ENCODE measurements at regions not wholly inside any gene's neighbourhood (a gene's known extent, or its start where the extent isn't known, plus 50 kb on each side); places are given as distances from the start of the nearest gene placed in this dataset.

DNA sequence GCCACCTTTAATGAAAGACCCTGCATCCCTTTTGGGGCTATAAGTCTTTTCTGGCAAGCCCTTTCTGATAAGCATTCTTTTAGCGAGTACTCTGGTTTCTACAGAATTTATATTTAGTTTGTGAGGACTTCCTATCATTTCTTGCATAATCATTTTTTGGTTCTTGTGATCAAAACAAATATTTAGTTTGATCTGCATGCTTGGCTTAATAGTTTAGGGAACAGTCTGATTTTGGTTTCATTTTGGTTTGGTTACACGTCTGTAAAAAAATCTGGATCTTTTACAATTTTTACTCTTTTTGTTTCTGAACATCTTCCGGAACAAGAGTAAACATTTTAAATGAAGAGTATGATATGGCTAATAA, 1074.4 kb downstream of the CDH9 start:
- Mint-ChIP-seq H3K27ac (no peak overlapping the region), H3K9me3 (peaks cover 7 to 35% (median 18%) of the 10 kb centered on the region in 9 donors), H3K36me3 (peaks cover 0 to 7% (median 0%) of the 10 kb centered on the region in 3 donors), H3K4me3 (no peak overlapping the region), H3K27me3 (no peaks in the 10 kb centered on the region), H3K4me1 (no peaks in the 10 kb centered on the region)
- POLR2A ChIA-PET, result no interaction called here
- ATAC-seq, result no peak
- DNase-seq, result no peak

DNA sequence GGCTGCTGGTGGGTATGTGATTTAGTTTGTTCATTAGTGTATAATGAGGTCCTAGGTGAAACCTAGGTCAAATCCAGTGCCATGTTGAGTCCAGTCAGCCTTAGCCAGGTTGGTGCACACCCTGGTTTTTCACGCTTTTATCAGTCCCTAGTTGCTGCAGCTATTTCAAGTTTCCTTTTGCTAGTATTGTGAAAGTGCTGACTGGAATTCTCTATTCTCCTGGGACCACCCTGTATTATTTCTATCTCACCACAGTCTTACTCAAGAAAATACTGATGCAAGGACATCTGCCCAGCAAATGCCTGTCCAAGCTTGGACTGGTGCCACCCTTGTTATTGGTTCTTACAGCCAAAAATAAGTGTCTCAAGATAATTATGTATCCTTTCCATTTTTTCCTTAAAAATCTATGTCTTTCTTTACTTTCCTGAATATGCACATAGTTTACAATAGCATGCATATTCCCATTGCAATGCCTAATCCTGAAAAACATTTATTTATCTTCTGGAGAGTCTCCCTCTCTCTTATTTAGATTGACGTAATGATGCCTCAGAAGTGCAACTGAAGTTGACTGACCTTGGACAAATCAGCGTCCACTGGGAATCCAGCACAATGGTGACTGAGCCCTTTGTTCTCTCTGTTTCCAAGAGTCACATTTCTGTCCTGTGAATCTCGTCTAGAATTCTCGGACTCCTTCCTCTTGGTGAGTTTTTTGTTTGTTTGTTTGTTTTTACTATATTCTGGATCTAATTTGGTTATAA, 1075.0 kb downstream of the CDH9 start:
- POLR2A ChIA-PET, result no interaction called here
- Mint-ChIP-seq H3K4me1 (no peaks in the 10 kb centered on the region), H3K27ac (no peak overlapping the region), H3K4me3 (no peak overlapping the region), H3K27me3 (no peaks in the 10 kb centered on the region), H3K36me3 (peaks cover 0 to 4% (median 0%) of the 10 kb centered on the region in 3 donors), H3K9me3 (peaks cover 5 to 32% (median 16%) of the 10 kb centered on the region in 9 donors)
- ATAC-seq (no peak), DNase-seq (no peak)

- no peaks in the 10 kb centered on the region for H3K27me3 Mint-ChIP-seq
- H3K27ac Mint-ChIP-seq, result no peak overlapping the region
- no peak overlapping the region for H3K4me3 Mint-ChIP-seq
- POLR2A ChIA-PET, result no interaction called here
- no peak for ATAC-seq
- H3K36me3 Mint-ChIP-seq, result no peaks in the 10 kb centered on the region
- no peak for DNase-seq
- peaks cover 0 to 27% (median 6%) of the 10 kb centered on the region in 9 donors for H3K9me3 Mint-ChIP-seq
- H3K4me1 Mint-ChIP-seq, result no peaks in the 10 kb centered on the region
These were observed 1083.0 kb downstream of the CDH9 start for GRCh38 chr5:25955337-25955736.

GRCh38 chr5:25950681-25951080, 1087.7 kb downstream of the CDH9 start:
- Mint-ChIP-seq H3K4me3 (no peak overlapping the region), H3K27me3 (no peaks in the 10 kb centered on the region), H3K27ac (no peak overlapping the region), H3K9me3 (peaks cover 1 to 31% (median 14%) of the 10 kb centered on the region in 9 donors), H3K36me3 (no peaks in the 10 kb centered on the region), H3K4me1 (no peaks in the 10 kb centered on the region)
- DNase-seq (no peak), ATAC-seq (no peak)
- POLR2A ChIA-PET, result no interaction called here

DNA sequence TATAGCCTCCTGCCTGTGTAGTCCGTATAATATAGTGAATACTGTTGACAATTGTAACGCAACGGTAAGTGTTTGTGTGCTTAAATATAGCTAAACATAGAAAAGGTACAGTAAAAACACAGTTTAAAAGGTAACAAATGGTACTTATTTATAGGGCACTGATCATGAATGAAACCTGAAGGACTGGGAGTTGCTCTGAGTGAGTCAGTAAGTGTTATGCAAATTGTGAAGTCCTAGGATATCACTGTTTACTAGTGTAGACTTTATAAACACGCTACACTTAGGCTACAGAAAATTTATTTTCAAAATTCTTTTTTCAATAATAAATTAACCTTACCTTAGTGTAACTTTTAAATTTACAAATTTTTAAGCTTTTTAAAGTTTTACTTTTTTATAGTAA, 1090.1 kb downstream of the CDH9 start:
- H3K27me3 Mint-ChIP-seq, result no peaks in the 10 kb centered on the region
- H3K4me1 Mint-ChIP-seq, result no peaks in the 10 kb centered on the region
- DNase-seq (no peak), ATAC-seq (no peak)
- H3K36me3 Mint-ChIP-seq, result no peaks in the 10 kb centered on the region
- POLR2A ChIA-PET, result no interaction called here
- H3K4me3 Mint-ChIP-seq, result no peak overlapping the region
- H3K27ac Mint-ChIP-seq, result no peak overlapping the region
- peaks cover 5 to 34% (median 14%) of the 10 kb centered on the region in 9 donors for H3K9me3 Mint-ChIP-seq

GRCh38 chr5:25944786-25945185, 1093.6 kb downstream of the CDH9 start:
- DNase-seq (no peak), ATAC-seq (no peak)
- Mint-ChIP-seq H3K9me3 (peaks cover 0 to 34% (median 10%) of the 10 kb centered on the region in 9 donors), H3K4me1 (peaks cover 0 to 2% (median 0%) of the 10 kb centered on the region in 4 donors), H3K27me3 (no peaks in the 10 kb centered on the region), H3K27ac (no peak overlapping the region), H3K36me3 (no peaks in the 10 kb centered on the region), H3K4me3 (no peak overlapping the region)
- POLR2A ChIA-PET, result no interaction called here

DNA sequence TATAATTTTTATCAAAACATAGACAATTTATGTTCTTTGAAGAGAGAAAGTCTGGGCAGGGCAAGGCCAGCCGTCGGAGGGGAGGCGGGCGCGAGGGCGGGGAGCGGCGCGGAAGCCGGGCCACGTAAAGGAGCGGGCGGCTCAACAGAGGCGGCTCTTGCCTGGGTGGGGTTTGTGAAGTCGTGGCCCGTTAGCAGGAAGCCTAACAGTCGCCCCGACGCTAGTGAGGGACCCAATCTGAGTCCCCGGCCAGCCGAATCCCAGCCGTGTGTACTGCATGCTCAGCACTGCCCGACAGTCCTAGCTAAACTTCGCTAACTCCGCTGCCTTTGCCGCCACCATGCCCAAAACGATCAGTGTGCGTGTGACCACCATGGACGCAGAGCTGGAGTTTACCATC, 1129.2 kb downstream of the CDH9 start:
- DNase-seq (no peak), ATAC-seq (peak in 1 of 2 donors; percentile 53)
- POLR2A ChIA-PET, result no interaction called here
- Mint-ChIP-seq H3K27me3 (no peaks in the 10 kb centered on the region), H3K36me3 (no peaks in the 10 kb centered on the region), H3K4me1 (no peaks in the 10 kb centered on the region), H3K4me3 (no peak overlapping the region), H3K9me3 (peaks cover 5 to 38% (median 22%) of the 10 kb centered on the region in 9 donors), H3K27ac (no peak overlapping the region)

GRCh38 chr5:25905646-25906045, 1132.7 kb downstream of the CDH9 start:
- POLR2A ChIA-PET, result no interaction called here
- no peak for DNase-seq
- Mint-ChIP-seq H3K36me3 (no peaks in the 10 kb centered on the region), H3K4me1 (no peaks in the 10 kb centered on the region), H3K9me3 (peaks cover 2 to 34% (median 16%) of the 10 kb centered on the region in 9 donors), H3K4me3 (no peak overlapping the region), H3K27ac (no peak overlapping the region), H3K27me3 (no peaks in the 10 kb centered on the region)
- ATAC-seq, result no peak

DNA sequence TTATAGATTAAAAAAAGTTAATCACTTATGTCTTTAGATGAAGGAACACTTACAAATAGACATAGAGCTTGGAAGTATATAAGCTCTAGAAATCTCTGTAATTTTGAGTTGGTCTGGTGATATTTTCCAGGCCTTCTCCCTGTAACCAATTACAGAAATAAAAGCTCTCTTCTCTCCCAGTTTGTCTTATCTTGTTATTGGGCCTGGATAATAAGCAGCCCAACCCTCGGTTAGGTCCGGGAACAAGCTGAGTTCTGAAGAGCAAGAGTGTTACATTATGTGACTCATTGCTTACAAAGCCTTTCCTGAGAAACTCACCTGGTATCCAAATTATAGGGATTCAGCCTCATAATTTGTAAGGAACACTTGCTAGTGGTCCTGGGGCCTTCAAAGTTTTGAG, 1146.2 kb downstream of the CDH9 start:
- Mint-ChIP-seq H3K27me3 (no peaks in the 10 kb centered on the region), H3K36me3 (no peaks in the 10 kb centered on the region), H3K9me3 (peaks cover 6 to 28% (median 11%) of the 10 kb centered on the region in 9 donors), H3K27ac (no peak overlapping the region), H3K4me1 (no peaks in the 10 kb centered on the region), H3K4me3 (no peak overlapping the region)
- DNase-seq (no peak), ATAC-seq (no peak)
- POLR2A ChIA-PET, result no interaction called here

- DNase-seq (no peak), ATAC-seq (no peak)
- Mint-ChIP-seq H3K27me3 (no peaks in the 10 kb centered on the region), H3K27ac (no peak overlapping the region), H3K4me1 (no peaks in the 10 kb centered on the region), H3K36me3 (no peaks in the 10 kb centered on the region), H3K4me3 (no peak overlapping the region), H3K9me3 (peaks cover 6 to 31% (median 11%) of the 10 kb centered on the region in 9 donors)
- POLR2A ChIA-PET, result no interaction called here
These were observed 1146.7 kb downstream of the CDH9 start for GRCh38 chr5:25891691-25892090.

DNA sequence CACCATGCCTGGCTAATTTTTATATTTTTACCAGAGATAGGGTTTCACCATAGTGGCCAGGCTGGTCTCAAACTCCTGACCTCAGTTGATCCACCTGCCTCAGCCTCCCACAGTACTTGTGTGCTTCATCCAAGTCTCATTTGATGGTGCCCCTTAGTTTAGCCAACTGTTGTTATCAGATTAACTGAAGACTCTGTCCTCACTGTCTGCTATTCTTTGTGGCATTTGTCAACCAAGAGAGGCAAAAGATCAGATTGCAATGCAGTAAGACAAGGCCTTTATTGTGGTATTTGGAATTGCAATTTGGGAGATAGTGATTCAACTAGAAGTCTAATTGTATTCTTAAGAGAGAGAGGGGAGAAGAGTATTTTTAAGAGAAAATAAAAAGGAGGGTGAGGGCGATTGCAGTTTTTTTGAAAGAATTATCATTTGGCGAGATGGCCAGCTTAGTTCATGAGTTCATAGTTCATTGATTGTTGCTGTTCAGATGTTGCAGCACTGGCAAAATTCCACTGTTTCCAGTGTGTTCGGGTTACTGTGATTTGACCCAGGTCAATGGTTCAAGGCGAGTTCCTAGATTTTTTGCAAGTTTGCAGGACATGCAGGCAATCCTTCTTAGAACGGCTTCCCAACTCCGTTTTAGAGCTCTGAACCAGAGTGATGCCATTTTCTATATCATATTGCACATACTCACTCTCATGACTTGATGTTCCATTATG, 1156.9 kb downstream of the CDH9 start:
- Mint-ChIP-seq H3K27me3 (no peaks in the 10 kb centered on the region), H3K4me1 (no peaks in the 10 kb centered on the region), H3K27ac (no peak overlapping the region), H3K9me3 (peaks cover 0 to 34% (median 11%) of the 10 kb centered on the region in 9 donors), H3K4me3 (no peak overlapping the region), H3K36me3 (no peaks in the 10 kb centered on the region)
- POLR2A ChIA-PET, result no interaction called here
- no peak for ATAC-seq
- no peak for DNase-seq

DNA sequence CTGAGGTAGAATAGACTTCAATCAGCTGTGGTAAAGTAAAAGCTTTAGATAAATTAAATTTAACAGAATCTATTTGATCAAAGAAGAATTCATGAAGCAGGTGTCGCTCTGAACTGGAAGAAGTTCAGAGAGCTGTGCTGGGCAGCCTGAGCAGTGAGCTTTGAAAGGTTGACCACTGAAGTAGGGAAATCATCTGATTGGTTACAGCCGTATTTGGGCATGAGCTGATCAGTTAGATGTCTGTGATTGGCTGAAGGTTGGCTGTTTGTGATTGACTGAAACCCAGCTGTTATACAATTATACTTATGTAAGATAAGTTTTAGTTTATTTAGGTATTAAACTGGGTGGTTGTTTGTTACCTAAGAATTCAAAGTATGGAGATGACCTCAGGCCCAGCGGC, 1174.6 kb downstream of the CDH9 start:
- Mint-ChIP-seq H3K4me3 (no peak overlapping the region), H3K9me3 (peaks cover 4 to 40% (median 14%) of the 10 kb centered on the region in 9 donors), H3K27ac (no peak overlapping the region), H3K27me3 (no peaks in the 10 kb centered on the region), H3K4me1 (no peaks in the 10 kb centered on the region), H3K36me3 (no peaks in the 10 kb centered on the region)
- POLR2A ChIA-PET, result no interaction called here
- ATAC-seq, result no peak
- no peak for DNase-seq

GRCh38 chr5:25862276-25862675, 1176.1 kb downstream of the CDH9 start:
- H3K4me1 Mint-ChIP-seq, result no peaks in the 10 kb centered on the region
- peaks cover 4 to 39% (median 20%) of the 10 kb centered on the region in 9 donors for H3K9me3 Mint-ChIP-seq
- H3K27me3 Mint-ChIP-seq, result no peaks in the 10 kb centered on the region
- no peak for DNase-seq
- no peaks in the 10 kb centered on the region for H3K36me3 Mint-ChIP-seq
- POLR2A ChIA-PET, result no interaction called here
- H3K27ac Mint-ChIP-seq, result no peak overlapping the region
- ATAC-seq, result no peak
- H3K4me3 Mint-ChIP-seq, result no peak overlapping the region

DNA sequence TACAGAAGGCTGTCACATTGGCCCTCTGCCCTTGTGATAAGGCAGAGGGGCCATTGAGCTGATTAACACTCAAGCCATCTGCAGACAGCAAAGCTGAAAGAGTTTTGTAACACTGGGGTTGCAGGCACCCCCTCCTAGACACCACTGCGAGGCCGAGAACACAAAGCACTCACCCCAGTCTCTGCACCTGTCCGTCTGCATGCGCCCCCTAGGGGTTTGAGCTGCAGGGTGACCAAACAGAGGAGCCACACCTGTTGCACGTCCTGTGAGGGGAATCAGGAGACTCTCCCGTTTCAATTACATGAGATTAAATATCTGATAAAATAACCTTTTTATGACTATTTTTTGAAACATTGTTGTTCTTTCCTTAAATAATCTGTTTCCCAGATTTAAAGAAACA, 1180.4 kb downstream of the CDH9 start:
- Mint-ChIP-seq H3K36me3 (no peaks in the 10 kb centered on the region), H3K27ac (no peak overlapping the region), H3K9me3 (peaks cover 0 to 43% (median 16%) of the 10 kb centered on the region in 9 donors), H3K27me3 (no peaks in the 10 kb centered on the region), H3K4me1 (no peaks in the 10 kb centered on the region), H3K4me3 (no peak overlapping the region)
- DNase-seq (no peak), ATAC-seq (no peak)
- POLR2A ChIA-PET, result no interaction called here

Data from naive thymus-derived CD8-positive, alpha-beta T cell (primary cell).